ENCODE measurements at regions not wholly inside any gene's neighbourhood (a gene's known extent, or its start where the extent isn't known, plus 50 kb on each side); places are given as distances from the start of the nearest gene placed in this dataset.
"Not testable (repeated sequence)": the region's sequence is repeated elsewhere in the genome, so short reads cannot be mapped to it uniquely, and the experiment has no call there.

- H3K4me3 Mint-ChIP-seq: no peak overlapping the region
- CTCF ChIA-PET: no interaction called here
- no peaks in the 10 kb centered on the region for H3K27me3 Mint-ChIP-seq
- no peak for DNase-seq
- peaks cover 8% of the 10 kb centered on the region for H3K9me3 Mint-ChIP-seq
- no peaks in the 10 kb centered on the region for H3K36me3 Mint-ChIP-seq
- H3K27ac Mint-ChIP-seq: no peak overlapping the region
- H3K4me1 Mint-ChIP-seq: no peaks in the 10 kb centered on the region
These were observed 588.4 kb upstream of the AMOT start for GRCh38 chrX:113429011-113429410.

DNA sequence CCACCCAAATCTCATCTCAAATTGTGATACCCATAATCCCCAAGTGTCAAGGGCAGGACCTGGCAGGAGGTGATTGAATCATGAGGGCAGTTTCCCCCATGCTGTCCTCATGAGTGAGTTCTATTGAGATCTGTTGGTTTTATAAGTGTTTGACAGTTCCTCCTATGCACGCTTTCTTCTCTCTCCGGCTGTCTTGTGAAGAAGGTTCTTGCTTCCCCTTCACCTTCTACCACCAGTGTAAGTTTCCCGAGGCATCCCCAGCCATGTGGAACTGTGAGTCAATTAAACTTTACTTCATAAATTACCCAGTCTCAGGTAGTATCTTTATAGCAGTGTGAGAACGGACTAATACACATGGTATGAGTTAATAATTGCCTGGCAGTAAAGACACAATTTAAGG is 581.7 kb upstream of the AMOT start:
- no peak for DNase-seq
- Mint-ChIP-seq H3K27ac (no peak overlapping the region), H3K4me1 (no peaks in the 10 kb centered on the region), H3K27me3 (no peaks in the 10 kb centered on the region), H3K9me3 (peaks cover 3% of the 10 kb centered on the region), H3K36me3 (no peaks in the 10 kb centered on the region), H3K4me3 (no peak overlapping the region)
- CTCF ChIA-PET: no interaction called here

DNA sequence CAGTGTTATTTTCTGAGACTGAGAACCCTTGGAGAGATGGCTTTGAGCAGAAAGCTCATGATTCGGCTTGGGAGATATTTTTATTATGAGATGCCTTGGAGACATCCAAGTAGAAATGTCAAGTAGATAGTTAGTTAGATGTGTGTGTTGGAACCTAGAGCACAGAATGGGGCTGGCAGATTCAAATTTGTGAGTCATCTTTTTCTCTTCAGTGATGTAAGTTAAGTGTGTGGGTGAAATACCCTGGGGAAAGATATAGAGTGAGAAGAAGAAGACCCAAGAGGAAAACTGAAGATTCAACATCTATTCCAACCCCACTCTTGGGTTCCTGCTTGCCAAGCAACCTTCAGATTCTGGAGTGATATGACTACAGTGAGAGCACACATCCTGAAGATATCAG is 580.8 kb upstream of the AMOT start:
- CTCF ChIA-PET: no interaction called here
- no peaks in the 10 kb centered on the region for H3K27me3 Mint-ChIP-seq
- no peaks in the 10 kb centered on the region for H3K4me1 Mint-ChIP-seq
- no peak overlapping the region for H3K4me3 Mint-ChIP-seq
- H3K9me3 Mint-ChIP-seq: peaks cover 2% of the 10 kb centered on the region
- no peak overlapping the region for H3K27ac Mint-ChIP-seq
- no peaks in the 10 kb centered on the region for H3K36me3 Mint-ChIP-seq
- DNase-seq: no peak

- Mint-ChIP-seq H3K27ac (no peak overlapping the region), H3K4me1 (no peaks in the 10 kb centered on the region), H3K36me3 (no peaks in the 10 kb centered on the region), H3K27me3 (no peaks in the 10 kb centered on the region), H3K9me3 (peaks cover 2% of the 10 kb centered on the region), H3K4me3 (no peak overlapping the region)
- CTCF ChIA-PET: no interaction called here
- no peak for DNase-seq
These were observed 571.5 kb upstream of the AMOT start for GRCh38 chrX:113412106-113412505.

DNA sequence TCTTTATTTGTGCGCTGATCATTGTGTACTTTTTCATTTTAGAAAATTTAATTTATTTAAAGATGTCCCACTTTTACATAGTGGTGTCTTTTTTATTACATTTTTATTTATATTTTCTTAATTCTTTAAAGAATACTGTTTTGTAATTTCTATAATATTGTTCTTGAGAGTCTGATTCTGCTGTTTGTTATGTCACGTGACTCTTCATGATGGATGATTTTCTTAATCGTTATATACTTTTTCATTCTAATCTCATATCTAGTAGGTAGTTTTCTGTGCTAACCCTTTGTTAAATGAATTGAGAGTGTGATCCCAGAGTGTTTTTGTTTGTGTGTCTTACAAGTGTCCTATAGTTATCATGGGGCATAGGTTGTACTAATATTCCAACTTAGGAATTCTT is 568.2 kb upstream of the AMOT start:
- no peaks in the 10 kb centered on the region for H3K36me3 Mint-ChIP-seq
- no peak overlapping the region for H3K4me3 Mint-ChIP-seq
- no peak for DNase-seq
- no peak overlapping the region for H3K27ac Mint-ChIP-seq
- no peaks in the 10 kb centered on the region for H3K4me1 Mint-ChIP-seq
- no peaks in the 10 kb centered on the region for H3K27me3 Mint-ChIP-seq
- CTCF ChIA-PET: no interaction called here
- no peaks in the 10 kb centered on the region for H3K9me3 Mint-ChIP-seq

DNA sequence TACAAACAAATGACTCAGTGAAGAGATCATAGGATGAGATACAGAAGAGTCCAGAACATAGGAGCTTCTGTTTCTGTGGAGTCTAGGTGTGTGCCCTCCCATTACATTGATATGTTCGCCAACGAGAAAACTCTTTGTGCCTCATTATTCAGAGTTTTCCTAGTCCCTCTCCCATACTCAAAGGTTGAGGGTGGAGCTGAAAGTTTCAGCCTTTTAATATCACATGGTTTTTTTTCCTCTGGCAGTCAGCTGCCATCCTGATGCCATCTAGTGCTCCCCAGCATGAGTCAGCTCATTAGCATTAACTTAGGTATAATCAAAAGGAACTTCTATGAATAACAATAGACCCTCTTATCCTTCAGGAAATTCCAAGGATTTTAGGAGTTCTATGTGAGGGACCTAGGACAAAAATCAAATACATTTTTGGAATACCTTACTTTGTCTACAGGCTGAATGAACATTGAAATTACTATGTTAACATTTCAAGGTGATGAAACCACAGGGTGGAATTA is 559.6 kb upstream of the AMOT start:
- H3K4me1 Mint-ChIP-seq: no peaks in the 10 kb centered on the region
- H3K4me3 Mint-ChIP-seq: no peak overlapping the region
- no peaks in the 10 kb centered on the region for H3K27me3 Mint-ChIP-seq
- DNase-seq: no peak
- CTCF ChIA-PET: no interaction called here
- H3K36me3 Mint-ChIP-seq: no peaks in the 10 kb centered on the region
- H3K27ac Mint-ChIP-seq: no peak overlapping the region
- peaks cover 7% of the 10 kb centered on the region for H3K9me3 Mint-ChIP-seq

- CTCF ChIA-PET: no interaction called here
These were observed 559.0 kb upstream of the AMOT start for GRCh38 chrX:113399506-113400192.

GRCh38 chrX:113392355-113392754 is 551.7 kb upstream of the AMOT start:
- no peaks in the 10 kb centered on the region for H3K4me1 Mint-ChIP-seq
- CTCF ChIA-PET: no interaction called here
- H3K27me3 Mint-ChIP-seq: no peaks in the 10 kb centered on the region
- DNase-seq: no peak
- no peak overlapping the region for H3K27ac Mint-ChIP-seq
- H3K9me3 Mint-ChIP-seq: peaks cover 1% of the 10 kb centered on the region
- H3K36me3 Mint-ChIP-seq: no peaks in the 10 kb centered on the region
- no peak overlapping the region for H3K4me3 Mint-ChIP-seq

More at GRCh38 chrX:113399506-113400192, 559.0 kb upstream of the AMOT start:
- no peaks in the 10 kb centered on the region for H3K27me3 Mint-ChIP-seq
- H3K4me1 Mint-ChIP-seq: no peaks in the 10 kb centered on the region
- H3K27ac Mint-ChIP-seq: no peak overlapping the region
- no peak overlapping the region for H3K4me3 Mint-ChIP-seq
- H3K9me3 Mint-ChIP-seq: peaks cover 7% of the 10 kb centered on the region
- no peak for DNase-seq
- no peaks in the 10 kb centered on the region for H3K36me3 Mint-ChIP-seq

- no peaks in the 10 kb centered on the region for H3K4me1 Mint-ChIP-seq
- no peak overlapping the region for H3K27ac Mint-ChIP-seq
These were observed 551.2 kb upstream of the AMOT start for GRCh38 chrX:113391875-113392274.

DNA sequence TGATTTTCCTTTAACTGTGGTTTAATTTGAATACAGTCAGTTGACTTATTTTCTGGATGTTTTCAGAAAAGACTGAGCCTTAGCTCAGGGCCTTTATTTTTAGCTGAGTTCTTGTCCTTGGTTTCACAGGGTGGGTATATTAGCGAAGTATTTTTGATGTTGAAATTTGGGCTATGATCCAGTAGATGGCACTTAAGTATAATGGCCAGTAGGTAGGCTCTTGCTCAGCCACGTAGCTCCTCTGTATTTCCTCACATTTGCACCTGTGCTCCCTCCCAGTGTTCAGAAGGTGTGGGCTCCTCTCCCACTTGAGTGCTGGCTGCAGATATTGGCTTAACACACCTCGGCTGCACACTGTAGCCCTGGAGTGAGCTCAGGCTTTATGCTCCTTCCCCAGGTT is 549.9 kb upstream of the AMOT start:
- H3K9me3 Mint-ChIP-seq: peaks cover 4% of the 10 kb centered on the region
- H3K4me1 Mint-ChIP-seq: no peaks in the 10 kb centered on the region
- CTCF ChIA-PET: no interaction called here
- no peak overlapping the region for H3K27ac Mint-ChIP-seq
- DNase-seq: no peak
- H3K4me3 Mint-ChIP-seq: no peak overlapping the region
- H3K36me3 Mint-ChIP-seq: no peaks in the 10 kb centered on the region
- no peaks in the 10 kb centered on the region for H3K27me3 Mint-ChIP-seq

More at GRCh38 chrX:113391875-113392274, 551.2 kb upstream of the AMOT start:
- Mint-ChIP-seq H3K4me3 (no peak overlapping the region), H3K9me3 (peaks cover 1% of the 10 kb centered on the region), H3K36me3 (no peaks in the 10 kb centered on the region), H3K27me3 (no peaks in the 10 kb centered on the region)
- no peak for DNase-seq
- CTCF ChIA-PET: no interaction called here

DNA sequence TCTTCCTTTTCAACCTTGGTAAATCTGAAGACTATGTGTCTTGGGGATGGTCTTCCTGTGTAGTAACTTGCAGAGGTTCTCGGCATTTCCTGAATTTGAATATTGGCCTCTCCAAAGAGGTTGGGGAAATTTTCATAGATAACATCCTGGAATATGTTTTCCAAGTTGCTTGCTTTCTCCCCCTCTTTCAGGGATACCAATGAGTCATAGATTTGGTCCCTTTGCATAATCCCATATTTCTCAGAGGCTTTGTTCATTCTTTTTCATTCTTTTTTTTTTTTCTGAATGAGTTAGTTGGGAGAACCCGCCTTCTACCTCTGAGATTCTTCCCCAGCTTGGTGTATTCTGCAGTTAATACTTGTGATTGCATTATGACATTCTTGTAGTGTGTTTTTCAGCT is 549.2 kb upstream of the AMOT start:
- DNase-seq: no peak
- no peaks in the 10 kb centered on the region for H3K27me3 Mint-ChIP-seq
- CTCF ChIA-PET: no interaction called here
- H3K4me3 Mint-ChIP-seq: no peak overlapping the region
- no peak overlapping the region for H3K27ac Mint-ChIP-seq
- no peaks in the 10 kb centered on the region for H3K36me3 Mint-ChIP-seq
- H3K9me3 Mint-ChIP-seq: peaks cover 5% of the 10 kb centered on the region
- H3K4me1 Mint-ChIP-seq: no peaks in the 10 kb centered on the region

GRCh38 chrX:113384628-113385027 is 544.0 kb upstream of the AMOT start:
- H3K9me3 Mint-ChIP-seq: peaks cover 14% of the 10 kb centered on the region
- H3K36me3 Mint-ChIP-seq: no peaks in the 10 kb centered on the region
- no peaks in the 10 kb centered on the region for H3K27me3 Mint-ChIP-seq
- H3K4me1 Mint-ChIP-seq: no peaks in the 10 kb centered on the region
- H3K27ac Mint-ChIP-seq: no peak overlapping the region
- H3K4me3 Mint-ChIP-seq: no peak overlapping the region
- CTCF ChIA-PET: no interaction called here
- no peak for DNase-seq

DNA sequence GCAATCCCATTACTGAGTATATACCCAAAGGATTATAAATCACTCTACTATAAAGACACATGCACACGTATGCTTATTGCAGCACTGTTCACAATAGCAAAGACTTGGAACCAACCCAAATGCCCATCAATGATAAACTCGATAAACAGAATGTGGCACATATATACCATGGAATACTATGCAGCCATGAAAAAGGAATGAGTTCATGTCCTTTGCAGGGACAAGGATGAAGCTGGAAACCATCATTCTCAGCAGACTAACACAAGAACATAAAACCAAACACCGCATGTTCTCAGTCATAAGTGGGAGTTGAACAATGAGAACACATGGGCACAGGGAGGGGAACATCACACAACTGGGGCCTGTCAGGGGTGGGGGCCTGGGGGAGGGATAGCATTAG is 532.8 kb upstream of the AMOT start:
- H3K4me3 Mint-ChIP-seq, CTCF ChIA-PET, H3K27me3 Mint-ChIP-seq, H3K27ac Mint-ChIP-seq, DNase-seq, H3K9me3 Mint-ChIP-seq, H3K36me3 Mint-ChIP-seq, H3K4me1 Mint-ChIP-seq: not testable (repeated sequence)

GRCh38 chrX:113370006-113370405 is 529.4 kb upstream of the AMOT start:
- H3K9me3 Mint-ChIP-seq: peaks cover 2% of the 10 kb centered on the region
- no peaks in the 10 kb centered on the region for H3K27me3 Mint-ChIP-seq
- no peak overlapping the region for H3K27ac Mint-ChIP-seq
- no peak overlapping the region for H3K4me3 Mint-ChIP-seq
- H3K36me3 Mint-ChIP-seq: no peaks in the 10 kb centered on the region
- no peak for DNase-seq
- no peaks in the 10 kb centered on the region for H3K4me1 Mint-ChIP-seq
- CTCF ChIA-PET: no interaction called here

DNA sequence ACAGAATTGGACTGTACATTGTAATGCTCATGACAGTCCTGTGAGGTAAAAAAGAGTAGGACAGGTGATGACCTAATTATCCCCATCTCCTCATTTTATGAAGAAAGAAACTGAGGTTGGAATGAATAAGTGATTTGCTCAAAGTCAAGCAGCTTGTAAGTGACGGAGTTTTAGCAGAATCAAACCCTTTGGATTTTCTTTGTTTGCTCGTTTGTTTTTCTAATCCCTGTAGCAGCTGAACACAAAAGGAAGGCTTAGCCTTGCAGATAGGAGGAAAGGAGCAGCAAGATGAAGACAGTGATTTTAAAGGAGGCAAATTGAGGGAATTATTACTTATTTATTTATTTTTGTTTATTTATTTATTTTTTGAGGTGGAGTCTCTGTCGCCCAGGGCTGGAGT is 528.4 kb upstream of the AMOT start:
- peaks cover 4% of the 10 kb centered on the region for H3K9me3 Mint-ChIP-seq
- H3K36me3 Mint-ChIP-seq: no peaks in the 10 kb centered on the region
- DNase-seq: no peak
- H3K4me3 Mint-ChIP-seq: no peak overlapping the region
- no peak overlapping the region for H3K27ac Mint-ChIP-seq
- no peaks in the 10 kb centered on the region for H3K4me1 Mint-ChIP-seq
- CTCF ChIA-PET: no interaction called here
- no peaks in the 10 kb centered on the region for H3K27me3 Mint-ChIP-seq

DNA sequence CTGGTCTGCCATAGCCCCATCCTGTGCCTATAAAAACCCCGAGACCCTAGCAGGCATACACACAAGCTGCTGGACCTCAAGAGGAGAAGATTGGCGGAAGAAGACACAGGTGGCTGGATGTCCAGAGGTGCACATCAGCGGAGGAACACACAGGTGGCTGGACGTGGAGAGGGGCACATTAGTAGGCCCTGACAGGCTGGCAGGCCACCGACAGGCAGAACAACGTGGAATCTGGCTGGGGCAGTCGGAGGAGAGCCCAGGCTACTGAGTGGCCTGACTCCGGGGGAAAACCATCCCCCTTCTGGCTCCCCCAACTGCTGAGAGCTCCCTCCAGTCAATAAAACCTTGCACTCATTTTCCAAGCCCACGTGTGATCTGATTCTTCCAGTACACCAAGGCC is 512.5 kb upstream of the AMOT start:
- Mint-ChIP-seq H3K4me1 (no peaks in the 10 kb centered on the region), H3K27ac (no peak overlapping the region), H3K36me3 (no peaks in the 10 kb centered on the region), H3K9me3 (no peaks in the 10 kb centered on the region), H3K27me3 (no peaks in the 10 kb centered on the region), H3K4me3 (no peak overlapping the region)
- CTCF ChIA-PET: no interaction called here
- no peak for DNase-seq

Measured in activated naive CD4-positive, alpha-beta T cell treated with anti-CD3 and anti-CD28 coated beads, Interleukin-2, amount 10 ng/mL, durations not matched to agents 7 days and 5 days (primary cell).